Panc1 (cell line): ENCODE measurements at regions not wholly inside any gene's neighbourhood (a gene's known extent, or its start where the extent isn't known, plus 50 kb on each side); places are given as distances from the start of the nearest gene placed in this dataset.

Experiments used
- ATAC-seq: fragments of 200-7000 bp; cut with Tn5 transposase; 2 replicates; pipeline ENCODE4 v1.9.1; 2020; ENCODE audit warnings: mild to moderate bottlenecking, moderate library complexity
- BruUV-seq: library from RNA; stranded (reverse); fragments of 400-500 nt; replicated peaks from 2 replicates; lab custom pipeline; 2021; lab: Mats Ljungman, UMichigan
- CTCF ChIA-PET: fragments of 300-600 bp; sonication (Branson Sonifier 250); formaldehyde crosslinking; loops from one replicate; lab custom pipeline; 2022; ENCODE audit warnings: antibody characterized with exemption; lab: Charles Lee
- POLR2A ChIA-PET: fragments of 300-600 bp; sonication (Branson Sonifier 250); formaldehyde crosslinking; loops from one replicate; lab custom pipeline; 2022; ENCODE audit warnings: antibody characterized with exemption; lab: Charles Lee
- DNase-seq: peaks from one replicate; pipeline ENCODE4 v3.0.0-alpha.2; 2010; ENCODE audit warnings: low read depth, low spot score
- H3K27ac ChIP-seq: 2 replicates; pipeline ENCODE4 v1.5.1; 2011; ENCODE audit warnings: mild to moderate bottlenecking, low read length, inconsistent platforms
- H3K27me3 ChIP-seq: fragments of 200-500 bp; sonication (Bioruptor generic); 2 replicates; pipeline ENCODE4 v1.6.0; 2014; ENCODE audit warnings: low read length, inconsistent platforms; ENCODE audit not compliant: control insufficient read depth, insufficient read depth
- H3K36me3 ChIP-seq: fragments of 200-500 bp; sonication (Bioruptor generic); 2 replicates; pipeline ENCODE4 v1.5.1; 2014; ENCODE audit warnings: inconsistent platforms, mild to moderate bottlenecking, low read length, moderate library complexity; ENCODE audit not compliant: control insufficient read depth, insufficient read depth
- H3K4me1 ChIP-seq: 2 replicates; pipeline ENCODE4 v1.5.1; 2011; ENCODE audit warnings: inconsistent platforms, mild to moderate bottlenecking, low read length, moderate library complexity; ENCODE audit not compliant: control insufficient read depth, insufficient read depth
- H3K4me3 ChIP-seq, 2 experiments: 2 replicates each; pipeline ENCODE4 v1.5.1; 2011 to 2012; ENCODE audit warnings: low read depth in 2 of 2, low read length in 2 of 2, mild to moderate bottlenecking in 2 of 2, inconsistent platforms in 1 of 2, moderate library complexity in 1 of 2
- H3K9me3 ChIP-seq: fragments of 200-500 bp; sonication (Bioruptor generic); 2 replicates; pipeline ENCODE4 v1.5.1; 2014; ENCODE audit warnings: low read depth, mild to moderate bottlenecking, inconsistent platforms, low read length, moderate library complexity; ENCODE audit not compliant: control insufficient read depth, insufficient read depth
- CTCF ChIP-seq: fragments of 450-650 bp; IDR thresholded peaks from 2 replicates; pipeline ENCODE4 v1.5.1; 2017; ENCODE audit warnings: mild to moderate bottlenecking
- POLR2AphosphoS5 ChIP-seq: IDR thresholded peaks from 2 replicates; pipeline ENCODE4 v1.6.1; 2012; ENCODE audit warnings: mild to moderate bottlenecking, low read depth, low read length, moderate library complexity
- REST ChIP-seq, 2 experiments: IDR thresholded peaks; 2 replicates each; pipeline ENCODE4 v1.6.1; 2011 to 2012; ENCODE audit warnings: low read depth in 2 of 2, control low read depth in 1 of 2, low read length in 1 of 2, mild to moderate bottlenecking in 1 of 2, moderate library complexity in 1 of 2; ENCODE audit not compliant: insufficient read depth in 1 of 2
- SIN3A ChIP-seq: IDR thresholded peaks from 2 replicates; pipeline ENCODE4 v1.6.1; 2012; ENCODE audit warnings: low read depth, mild to moderate bottlenecking, low read length, moderate library complexity, borderline replicate concordance; ENCODE audit not compliant: insufficient read depth
- TCF7L2 ChIP-seq: IDR thresholded peaks from 2 replicates; pipeline ENCODE4 v1.6.1; 2011; ENCODE audit warnings: mild to moderate bottlenecking, low read depth, low read length, inconsistent platforms
- in situ Hi-C: cut with HindIII; loops from 2 replicates; pipeline ENCODE4 v1.10.0; 2016; ENCODE audit warnings: low sequenced_read_pairs, low pct_unique_long_range_greater_than_20kb
- intact Hi-C: fragments of 100-400 bp; cut with micrococcal nuclease; formaldehyde crosslinking; loops from one replicate; pipeline ENCODE4 v1.10.0; 2022; ENCODE audit not compliant: unreplicated experiment

DNA sequence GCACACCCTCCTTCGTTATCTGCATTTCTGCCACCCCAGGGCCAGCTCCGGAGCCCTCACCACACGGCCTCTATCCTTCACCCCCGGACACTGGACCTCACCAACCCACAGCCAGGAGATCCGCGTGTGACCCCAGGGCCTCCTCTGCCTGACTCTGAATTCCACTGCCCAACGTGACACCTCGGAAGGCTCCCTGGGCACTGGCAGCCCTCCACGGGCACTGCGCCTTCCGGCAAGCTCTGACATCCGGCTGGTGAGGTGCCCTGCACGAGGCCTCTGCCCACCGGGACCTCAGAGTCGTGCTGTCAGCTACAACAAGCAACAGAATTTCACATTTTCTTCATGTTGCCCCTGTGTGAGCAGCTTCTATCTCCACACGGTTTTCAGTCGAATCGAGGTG is 148.3 kb downstream of the CRYBB2 start:
- POLR2A ChIA-PET, result interaction anchor here (0.7 kb wide), 1 partner anchor 34 kb away, joined by 15 read pairs; no protein-coding TSS in a partner anchor
- DNase-seq, result no peak
- CTCF ChIA-PET, result no interaction called here
- Histone ChIP-seq H3K4me3 (no peak overlapping the region), H3K4me1 (peaks cover 19% of the 10 kb centered on the region), H3K9me3 (no peaks in the 10 kb centered on the region), H3K27me3 (no peaks in the 10 kb centered on the region), H3K36me3 (no peaks in the 10 kb centered on the region), H3K27ac (no peak overlapping the region)
- TF ChIP-seq POLR2AphosphoS5 (no peak), SIN3A (no peak), REST (IDR thresholded peaks at IDR 0.05; ENCODE audit: insufficient read depth in 1 of 2, low read depth in 2 of 2, low read length in 1 of 2) (no peak), TCF7L2 (no peak), CTCF (no peak)
- no peak for ATAC-seq
- in situ Hi-C loops, result no loop called here
- BruUV-seq, result TSS peak; percentile 20
- intact Hi-C loops, result no loop called here

DNA sequence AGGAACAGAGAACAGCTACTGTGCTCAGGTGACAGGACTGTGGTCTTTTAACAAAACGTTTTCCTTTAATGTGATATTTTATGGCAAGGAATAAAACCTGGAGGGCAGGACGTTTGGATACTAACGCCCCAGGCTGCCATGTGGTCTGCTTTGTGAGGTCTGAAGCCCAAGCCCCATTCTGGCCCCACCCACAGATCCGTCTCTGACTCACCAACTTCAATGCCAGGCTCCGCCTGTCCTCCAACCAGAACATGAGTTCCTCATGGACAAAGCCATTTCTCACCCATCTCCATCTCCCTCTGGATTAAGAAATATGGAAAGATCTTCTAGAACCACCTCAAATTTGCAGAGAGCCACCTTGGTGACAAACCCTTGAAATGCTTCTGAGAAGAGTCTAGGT is 148.8 kb downstream of the CRYBB2 start:
- TF ChIP-seq TCF7L2, result no peak
- TF ChIP-seq CTCF, result no peak
- TF ChIP-seq POLR2AphosphoS5, result no peak
- no peak for TF ChIP-seq REST (IDR thresholded peaks at IDR 0.05; ENCODE audit: insufficient read depth in 1 of 2, low read depth in 2 of 2, low read length in 1 of 2)
- no peak for TF ChIP-seq SIN3A
- BruUV-seq, result no TSS peak
- ChIA-PET POLR2A (interaction anchor here (0.7 kb wide), 1 partner anchor 34 kb away, joined by 15 read pairs; no protein-coding TSS in a partner anchor), CTCF (no interaction called here)
- Histone ChIP-seq H3K27ac (no peak overlapping the region), H3K9me3 (no peaks in the 10 kb centered on the region), H3K4me3 (no peak overlapping the region), H3K4me1 (peaks cover 17% of the 10 kb centered on the region), H3K27me3 (no peaks in the 10 kb centered on the region), H3K36me3 (no peaks in the 10 kb centered on the region)
- DNase-seq, result no peak
- intact Hi-C loops, result no loop called here
- ATAC-seq, result no peak
- in situ Hi-C loops, result no loop called here
